GM18858 (cell line): ENCODE measurements at regions not wholly inside any gene's neighbourhood (a gene's known extent, or its start where the extent isn't known, plus 50 kb on each side); places are given as distances from the start of the nearest gene placed in this dataset.

ENCODE experiments used
- ATAC-seq: cut with Tn5 transposase; IDR thresholded peaks from one replicate; pipeline ENCODE4 v1.9.1; 2021; ENCODE audit not compliant: unreplicated experiment

DNA sequence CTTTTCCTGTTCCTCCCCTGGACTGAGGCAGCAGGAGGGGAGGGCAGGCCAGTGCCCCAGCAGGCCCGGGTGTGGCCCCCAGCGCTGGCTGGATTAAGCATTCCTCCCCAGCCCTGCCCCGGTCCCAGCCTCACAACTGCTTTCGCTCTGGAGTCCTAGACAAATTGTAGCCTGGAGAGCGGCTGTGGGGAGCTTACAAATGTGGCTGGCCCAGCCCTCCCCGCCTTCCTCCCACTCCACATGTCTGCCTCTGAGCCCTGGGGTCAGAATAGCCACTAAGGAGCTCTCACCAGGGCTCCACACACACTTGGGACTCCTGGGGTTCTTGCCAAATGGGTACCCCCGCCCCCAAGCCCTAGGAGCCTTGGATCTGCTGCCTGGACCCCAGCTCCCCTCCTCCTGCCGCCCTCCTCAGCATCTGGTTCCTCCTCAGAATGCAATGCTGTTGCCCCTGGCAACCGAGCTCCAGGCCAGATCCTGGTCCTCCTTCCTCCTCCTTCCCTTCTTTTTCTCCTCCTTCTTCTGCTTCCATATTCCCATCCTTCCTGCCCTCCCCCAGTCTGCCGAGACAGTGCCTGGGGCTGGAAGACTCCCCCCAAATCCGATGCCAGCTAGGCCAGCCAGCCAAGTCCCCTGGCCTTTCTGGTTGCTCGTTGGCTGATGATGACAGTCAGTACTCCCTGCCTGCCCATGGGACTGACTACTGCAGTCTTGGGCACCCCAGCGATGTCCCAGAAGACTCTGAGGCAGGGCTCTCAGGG lies 91.1 kb downstream of the LINGO1 start:
- no peak for ATAC-seq

DNA sequence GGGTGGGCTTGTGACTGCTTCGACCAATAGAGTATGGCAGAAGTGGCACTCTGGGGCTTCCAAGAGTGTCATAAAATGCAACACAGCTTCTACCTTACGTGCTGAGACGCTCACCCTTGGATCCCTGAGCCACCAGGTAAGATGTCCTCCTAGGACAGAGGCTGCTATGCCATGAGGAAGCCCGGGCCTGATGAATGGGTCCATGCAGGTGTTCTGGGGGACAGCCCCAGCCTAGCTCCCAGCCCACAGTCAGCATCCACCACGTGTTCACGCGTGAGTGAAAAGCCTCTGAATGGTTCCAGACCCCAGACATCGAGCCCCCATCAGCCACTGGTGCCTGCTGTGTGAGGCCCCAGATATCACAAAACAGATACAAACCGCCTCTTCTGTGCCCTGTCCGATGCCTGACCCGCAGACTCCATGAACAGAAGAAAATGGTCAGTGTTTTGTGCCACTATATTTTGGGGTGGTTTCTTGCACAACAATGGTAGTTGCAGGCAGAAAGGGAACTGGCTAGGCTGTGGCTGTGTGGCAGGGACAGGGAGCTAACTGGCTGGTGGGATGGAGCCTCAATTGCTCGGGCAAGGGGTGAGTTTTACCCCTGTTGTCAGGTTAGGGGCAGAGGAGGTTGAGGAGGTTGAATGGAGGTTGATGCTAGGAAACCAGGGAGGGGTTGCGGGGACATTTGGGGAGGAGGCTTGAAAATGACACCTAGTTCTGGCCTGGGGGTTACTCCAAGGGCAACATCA lies 92.2 kb downstream of the LINGO1 start:
- ATAC-seq, result no peak

DNA sequence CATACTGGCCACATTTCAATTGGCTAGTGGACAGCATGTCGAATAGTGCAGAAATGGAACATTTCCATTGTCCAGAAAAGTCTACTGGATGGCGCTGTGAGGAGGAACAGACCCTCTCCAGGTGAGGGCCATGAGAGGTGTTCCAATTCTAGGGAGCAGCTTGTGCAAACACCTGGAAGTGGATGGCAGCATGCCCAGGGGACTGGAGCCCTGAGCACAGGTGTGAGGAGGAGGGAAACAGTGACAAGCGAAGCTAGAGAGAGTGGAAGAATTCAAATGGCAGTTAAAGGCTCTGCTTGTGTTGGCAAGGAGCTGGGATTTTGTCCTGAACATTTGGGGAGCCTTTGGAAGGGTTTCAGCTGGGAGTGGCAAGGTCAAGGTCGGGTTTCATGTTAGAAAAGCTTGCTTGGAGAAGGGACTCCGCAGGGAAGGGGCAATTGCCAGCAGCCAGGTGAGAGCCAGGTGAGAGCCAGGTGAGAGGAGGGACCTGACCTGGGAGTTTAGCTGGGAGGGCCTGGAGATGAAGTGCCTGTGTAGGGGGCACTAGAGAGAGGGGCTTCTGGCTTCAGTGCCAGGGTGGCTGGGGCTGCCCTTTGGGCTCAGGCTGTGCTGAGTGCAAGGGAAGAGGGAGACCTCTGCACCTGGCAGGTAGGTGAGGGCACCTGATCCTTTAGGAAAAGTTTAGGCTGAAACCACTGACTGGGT lies 93.8 kb downstream of the LINGO1 start:
- ATAC-seq, result no peak

DNA sequence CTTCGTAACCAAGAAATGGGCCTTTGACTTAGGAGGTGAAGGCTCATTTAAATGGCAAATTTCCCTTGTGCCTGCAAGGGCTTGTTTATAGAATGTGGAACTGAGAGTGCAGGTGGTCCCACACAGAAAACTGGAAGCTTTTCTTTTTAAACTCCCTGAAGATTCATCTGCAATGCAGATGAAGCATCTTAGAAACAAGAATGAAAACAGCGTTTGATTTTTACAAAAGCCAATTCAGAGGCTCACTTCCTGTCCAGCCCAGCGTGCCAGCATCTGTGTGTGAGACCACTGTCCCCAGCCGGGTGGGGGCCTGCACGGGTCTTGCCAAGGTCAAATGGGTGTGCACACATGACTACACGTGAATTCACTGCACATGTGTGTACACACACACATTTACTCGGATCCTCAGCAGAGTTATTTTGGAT lies 94.7 kb downstream of the LINGO1 start:
- ATAC-seq, result peak; percentile 64

DNA sequence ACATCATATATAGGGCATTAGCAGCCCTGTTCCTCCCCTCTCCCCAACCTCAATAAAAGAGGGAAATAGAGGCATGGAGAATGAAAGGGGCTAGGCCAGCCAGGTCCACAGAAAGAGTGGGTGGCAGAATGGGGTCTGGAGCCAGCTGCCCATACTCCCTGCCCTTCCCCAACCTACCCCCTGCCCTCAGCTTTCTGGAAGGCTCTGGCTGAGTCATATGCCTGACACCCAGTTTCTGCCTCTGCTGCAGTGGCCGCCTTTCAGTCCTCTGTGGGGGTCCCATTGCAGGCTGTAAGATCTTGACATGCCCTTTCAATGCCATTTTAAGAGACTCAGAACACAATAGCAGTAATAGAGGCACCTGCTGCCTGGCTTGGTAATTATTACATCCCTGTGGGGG lies 95.7 kb downstream of the LINGO1 start:
- ATAC-seq, result no peak

DNA sequence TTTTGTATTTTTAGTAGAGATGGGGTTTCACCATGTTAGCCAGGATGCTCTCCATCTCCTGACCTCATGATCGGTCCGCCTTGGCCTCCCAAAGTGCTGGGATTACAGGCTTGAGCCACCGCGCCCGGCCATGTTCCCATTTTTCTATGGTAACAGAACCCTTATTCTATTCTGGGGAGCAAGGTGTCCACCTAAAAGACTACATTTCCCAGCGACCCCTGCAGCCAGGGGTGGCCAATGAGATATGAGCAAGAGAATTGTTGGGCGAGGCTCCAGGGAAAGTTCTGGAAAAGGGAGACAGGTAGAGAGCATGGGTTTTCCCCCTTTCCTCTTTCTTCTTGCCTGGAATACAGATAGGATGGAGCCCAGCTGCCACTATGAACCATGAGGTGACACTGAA lies 96.9 kb downstream of the LINGO1 start:
- no peak for ATAC-seq
